GM18873 (cell line): ENCODE measurements at regions not wholly inside any gene's neighbourhood (a gene's known extent, or its start where the extent isn't known, plus 50 kb on each side); places are given as distances from the start of the nearest gene placed in this dataset.

Experiments
- ATAC-seq: cut with Tn5 transposase; IDR thresholded peaks from one replicate; pipeline ENCODE4 v1.9.1; 2021; ENCODE audit warnings: mild to moderate bottlenecking, moderate library complexity, moderate number of reproducible peaks; ENCODE audit not compliant: unreplicated experiment, low FRiP score

- ATAC-seq = no peak
Observed at GRCh38 chr7:32273297-32273696, 203.1 kb upstream of the PDE1C start.

- ATAC-seq = no peak
Observed at GRCh38 chr7:32266932-32267475, 196.8 kb upstream of the PDE1C start.

DNA sequence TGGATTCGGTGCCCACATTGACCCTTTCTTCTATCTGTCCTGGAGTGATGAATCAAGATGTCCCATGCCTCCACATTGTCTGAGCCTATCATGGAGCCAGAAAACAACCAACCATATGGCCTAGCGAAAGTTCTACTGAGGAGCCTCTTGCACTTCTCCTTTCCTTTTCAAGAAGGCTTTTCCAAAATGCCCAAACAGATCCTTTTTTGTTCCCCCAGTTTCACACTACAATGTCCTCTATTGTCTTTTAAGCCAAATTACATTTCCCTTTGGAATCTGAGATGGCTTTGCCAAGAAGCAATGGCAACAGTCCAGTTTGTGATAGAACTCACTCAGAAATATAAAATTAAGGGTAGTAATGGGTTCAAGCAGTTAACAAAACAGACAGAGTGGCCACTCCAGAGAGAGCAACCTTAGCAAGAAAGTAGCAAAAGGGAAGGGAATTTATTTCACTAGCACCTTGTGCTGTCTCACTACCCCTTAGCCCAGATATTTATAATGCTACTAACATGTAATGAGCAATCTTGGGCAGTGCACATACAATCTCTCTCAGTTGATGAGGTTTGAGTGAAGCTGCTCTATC, 194.6 kb upstream of the PDE1C start:
- ATAC-seq = no peak

- ATAC-seq = no peak
Observed at GRCh38 chr7:32263611-32264010, 193.4 kb upstream of the PDE1C start.

DNA sequence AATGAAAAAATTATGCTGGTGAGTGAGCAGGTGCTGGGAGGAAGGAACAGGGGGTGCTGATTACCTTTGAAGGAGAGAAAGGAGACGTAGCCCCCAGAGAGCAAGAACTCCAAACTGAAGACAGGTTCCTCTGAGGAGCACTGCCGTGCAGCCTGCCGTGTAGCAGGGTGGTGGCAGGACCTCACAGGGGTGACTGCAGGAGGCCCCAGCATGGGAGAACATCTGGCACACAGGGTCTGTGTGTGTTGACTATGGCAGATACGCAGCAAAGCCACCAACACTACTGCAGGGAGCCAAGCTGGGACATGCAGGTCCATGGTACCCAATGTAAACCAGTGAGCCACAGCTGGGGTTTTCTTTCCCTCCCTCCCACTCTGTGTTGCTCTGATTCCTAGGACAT, 192.1 kb upstream of the PDE1C start:
- ATAC-seq = no peak

DNA sequence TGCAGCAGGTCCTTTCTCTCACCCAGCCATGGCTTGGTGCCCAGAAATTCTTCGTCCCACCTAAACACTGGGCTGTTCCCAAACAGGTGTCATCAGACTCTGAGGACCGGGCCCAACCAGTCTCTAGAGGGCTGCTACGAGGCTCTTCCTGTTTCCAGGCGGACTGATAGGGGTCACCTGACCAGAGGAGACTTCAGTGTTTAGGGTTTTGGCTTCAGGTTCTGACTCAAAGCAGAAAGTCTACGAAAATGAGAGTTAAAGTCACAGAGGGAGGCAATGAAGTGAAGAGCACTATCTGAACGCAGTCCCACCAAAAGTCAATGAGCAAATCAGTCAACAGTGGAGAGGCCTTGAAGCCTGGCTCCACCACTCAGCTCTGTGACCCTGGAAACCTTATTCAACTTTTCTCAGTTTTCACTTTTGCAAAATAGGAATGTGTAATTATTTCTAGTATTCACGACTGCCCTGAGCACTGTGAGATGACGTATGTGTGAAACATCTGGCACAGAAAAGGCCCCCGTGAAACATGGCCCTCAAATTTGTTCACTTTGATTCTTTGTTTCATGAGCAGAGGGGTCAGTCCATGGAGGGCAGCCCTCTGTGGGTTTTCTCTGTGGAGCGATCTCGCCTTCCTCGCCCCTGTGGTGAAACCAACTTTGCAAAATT, 189.9 kb upstream of the PDE1C start:
- ATAC-seq = peak; percentile 92

- no peak for ATAC-seq
Observed at GRCh38 chr7:32258265-32258664, 188.1 kb upstream of the PDE1C start.

GRCh38 chr7:32257621-32258020, 187.4 kb upstream of the PDE1C start:
- no peak for ATAC-seq

DNA sequence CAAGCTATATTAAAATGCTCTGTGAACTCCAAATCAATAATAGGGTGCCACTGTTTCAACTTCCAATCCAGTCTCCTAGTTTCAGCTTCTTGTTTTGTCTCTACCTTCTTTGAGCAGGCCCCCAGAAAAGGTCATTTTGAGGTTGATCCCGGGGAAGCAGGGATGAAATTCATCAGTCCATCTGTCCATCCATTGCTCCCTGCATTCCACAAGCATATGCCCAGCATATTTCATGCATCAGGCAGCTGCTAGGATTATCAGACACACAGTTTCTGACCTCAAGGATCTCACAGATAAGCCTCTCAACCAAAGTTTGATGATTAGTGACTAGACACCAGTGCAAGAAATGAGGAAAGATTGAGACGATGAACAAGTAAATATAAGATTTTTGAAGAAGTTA, 186.6 kb upstream of the PDE1C start:
- ATAC-seq = no peak

GRCh38 chr7:32256376-32256775, 186.2 kb upstream of the PDE1C start:
- ATAC-seq = no peak

- no peak for ATAC-seq
Observed at GRCh38 chr7:32255036-32255435, 184.8 kb upstream of the PDE1C start.

- no peak for ATAC-seq
Observed at GRCh38 chr7:32253299-32253698, 183.1 kb upstream of the PDE1C start.

DNA sequence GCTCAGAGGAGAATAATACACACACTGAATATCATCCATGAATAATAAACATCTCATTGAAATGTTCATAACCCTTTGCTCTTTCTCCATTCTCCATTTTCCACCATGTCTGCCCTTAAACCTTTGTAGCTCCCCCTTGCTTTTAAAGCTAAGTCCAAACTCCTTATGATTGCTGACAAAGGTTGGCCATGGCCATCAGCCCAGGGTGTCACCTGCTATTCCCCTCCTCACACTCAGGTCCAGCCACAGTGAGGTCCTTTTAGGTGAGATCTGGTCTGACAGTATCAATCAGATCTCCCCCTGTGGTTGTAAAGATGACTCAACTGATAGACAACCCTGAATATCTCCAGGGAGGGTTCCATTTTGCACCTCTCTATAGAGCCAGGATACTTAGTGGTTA, 181.5 kb upstream of the PDE1C start:
- ATAC-seq = no peak

DNA sequence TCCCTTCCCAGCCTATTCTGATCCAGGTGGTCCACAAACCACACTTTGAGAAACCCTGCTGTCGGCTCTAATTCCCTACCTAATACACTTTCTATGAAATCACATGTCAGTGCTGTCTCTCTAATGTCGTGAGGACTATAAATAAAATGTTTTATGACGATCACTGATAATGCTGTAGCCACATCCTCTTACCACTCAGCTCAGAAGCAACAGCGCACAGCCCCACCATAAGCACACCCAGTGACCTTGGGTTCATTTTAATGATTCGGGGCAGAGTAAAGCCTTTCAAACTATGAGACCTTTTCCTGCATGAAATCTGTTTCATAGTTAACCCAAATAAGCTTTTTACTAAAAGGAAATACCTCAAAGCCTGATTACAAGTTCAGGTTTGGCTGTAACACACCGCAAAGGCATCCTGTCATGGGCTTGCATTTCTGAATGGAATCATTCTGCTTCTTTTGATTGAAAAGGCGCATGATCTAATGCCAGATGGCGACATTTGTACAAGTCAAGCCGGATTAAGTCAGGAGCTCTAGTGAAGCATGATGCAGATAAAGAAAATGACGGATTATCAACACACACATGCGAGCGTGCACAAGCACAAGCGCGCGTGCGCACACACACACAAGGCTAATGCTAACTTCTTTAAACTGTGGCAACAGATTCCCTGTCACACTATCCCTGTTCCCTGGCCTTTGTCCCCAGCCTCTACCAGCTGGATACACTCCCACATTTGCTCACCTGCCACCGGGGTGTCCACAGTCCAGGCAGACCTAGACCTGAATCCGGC, 180.5 kb upstream of the PDE1C start:
- ATAC-seq = no peak

DNA sequence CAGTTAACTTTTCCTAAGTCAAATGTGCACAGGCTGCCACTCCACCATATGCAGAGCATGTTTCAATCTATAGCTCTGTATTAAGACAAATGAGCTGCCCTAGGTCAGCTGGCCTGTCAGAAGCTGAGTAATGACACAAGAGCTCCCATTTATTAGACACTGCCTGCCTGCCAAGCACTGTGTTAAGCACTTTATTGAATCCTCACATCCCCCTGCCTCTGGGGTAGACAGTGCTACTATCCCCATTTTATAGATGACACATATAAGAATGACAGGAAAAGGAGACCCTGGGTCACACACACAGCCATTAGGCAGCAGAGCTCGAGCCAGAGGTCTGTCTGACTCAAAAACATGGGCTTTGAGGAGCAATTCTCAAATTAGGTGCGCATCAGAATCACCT, 179.8 kb upstream of the PDE1C start:
- no peak for ATAC-seq

DNA sequence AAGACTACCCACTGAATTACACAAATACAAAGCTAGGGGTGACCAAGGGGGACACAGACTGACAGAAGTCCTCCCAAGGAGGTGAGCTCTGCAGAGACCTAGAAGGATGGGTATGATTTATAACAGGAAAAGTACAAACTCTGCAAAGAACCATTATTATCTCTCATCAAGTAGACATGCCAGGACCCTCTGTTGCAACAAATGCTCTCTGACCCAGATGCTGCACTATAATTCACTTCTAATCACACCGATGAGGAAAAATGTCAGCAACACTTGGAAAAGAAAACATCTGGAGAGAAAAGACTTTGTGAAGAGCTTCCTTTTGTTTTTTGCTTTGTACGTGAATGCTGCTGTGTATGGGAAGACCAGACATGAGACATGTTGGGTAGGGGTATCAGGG, 178.3 kb upstream of the PDE1C start:
- no peak for ATAC-seq

DNA sequence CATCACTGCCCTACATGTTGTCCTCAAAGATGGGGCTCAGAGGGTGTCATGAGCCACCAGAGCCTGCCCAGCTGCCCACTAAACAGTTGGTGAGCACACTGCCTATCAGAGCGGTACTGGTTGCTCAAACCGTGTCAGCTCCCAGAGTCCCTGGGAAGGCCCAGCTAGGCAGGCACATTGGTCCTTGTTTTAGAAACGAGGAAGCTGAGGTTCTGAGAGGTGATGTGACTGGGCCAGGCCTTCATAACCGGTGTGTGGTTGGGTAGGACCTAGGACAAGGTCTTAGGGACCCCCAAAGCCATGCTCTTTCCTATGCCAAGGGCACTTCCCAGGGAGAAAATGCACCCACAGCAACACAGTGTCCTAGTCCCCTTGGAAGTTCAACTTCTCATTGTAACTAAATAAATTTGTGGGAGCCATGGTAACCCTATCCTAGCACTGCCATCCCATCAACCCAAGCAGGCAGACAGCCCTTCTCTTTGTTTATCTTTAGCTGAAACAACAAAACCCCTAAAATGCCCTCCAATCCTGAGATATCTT, 174.7 kb upstream of the PDE1C start:
- ATAC-seq = no peak

- ATAC-seq = no peak
Observed at GRCh38 chr7:32243687-32244290, 173.6 kb upstream of the PDE1C start.

GRCh38 chr7:32242436-32242835, 172.2 kb upstream of the PDE1C start:
- no peak for ATAC-seq

GRCh38 chr7:32241636-32242035, 171.4 kb upstream of the PDE1C start:
- no peak for ATAC-seq

- ATAC-seq = no peak
Observed at GRCh38 chr7:32239764-32240163, 169.6 kb upstream of the PDE1C start.
